HL-60 (cell line): ENCODE measurements at regions not wholly inside any gene's neighbourhood (a gene's known extent, or its start where the extent isn't known, plus 50 kb on each side); places are given as distances from the start of the nearest gene placed in this dataset.

ENCODE experiments used
- DNase-seq, 2 experiments: peaks; one replicate each; pipeline ENCODE4 v3.0.0-alpha.2; 2010 to 2020; ENCODE audit warnings: low read depth in 1 of 2, low spot score in 1 of 2
- H3K27ac ChIP-seq: fragments of 250-450 bp; sonication (Bioruptor Pico); replicated peaks from 2 replicates; pipeline ENCODE4 v1.5.1; 2020; ENCODE audit warnings: mild to moderate bottlenecking, moderate library complexity
- H3K27me3 ChIP-seq: fragments of 250-450 bp; sonication (Bioruptor Pico); 2 replicates; pipeline ENCODE4 v1.5.1; 2021; ENCODE audit warnings: mild to moderate bottlenecking, moderate library complexity; ENCODE audit not compliant: insufficient read depth, poor library complexity, severe bottlenecking
- H3K4me3 ChIP-seq: replicated peaks from 2 replicates; pipeline ENCODE4 v1.5.1; 2011; ENCODE audit warnings: mild to moderate bottlenecking, control low read depth, low read length; ENCODE audit not compliant: insufficient read depth
- GABPA ChIP-seq: IDR thresholded peaks from 2 replicates; pipeline ENCODE4 v1.6.1; 2012; ENCODE audit warnings: low read depth
- POLR2AphosphoS5 ChIP-seq: IDR thresholded peaks from 2 replicates; pipeline ENCODE4 v1.6.1; 2012; ENCODE audit warnings: low read depth
- SPI1 ChIP-seq: IDR thresholded peaks from 2 replicates; pipeline ENCODE4 v1.6.1; 2012; ENCODE audit warnings: low read depth, mild to moderate bottlenecking, borderline replicate concordance
- TF ChIP-seq, protein P1 (sequence below): IDR thresholded peaks from 2 replicates; pipeline ENCODE4 v1.6.1; 2012; ENCODE audit warnings: low read depth; ENCODE audit not compliant: insufficient replicate concordance
- TF ChIP-seq, protein P2 (sequence below): IDR thresholded peaks from one replicate; pipeline ENCODE4 v1.5.1; 2011; ENCODE audit warnings: low read length, control low read depth, inconsistent platforms; ENCODE audit not compliant: insufficient read depth

- no peaks in the 10 kb centered on the region for H3K27me3 ChIP-seq
- TF ChIP-seq, protein P1, sequence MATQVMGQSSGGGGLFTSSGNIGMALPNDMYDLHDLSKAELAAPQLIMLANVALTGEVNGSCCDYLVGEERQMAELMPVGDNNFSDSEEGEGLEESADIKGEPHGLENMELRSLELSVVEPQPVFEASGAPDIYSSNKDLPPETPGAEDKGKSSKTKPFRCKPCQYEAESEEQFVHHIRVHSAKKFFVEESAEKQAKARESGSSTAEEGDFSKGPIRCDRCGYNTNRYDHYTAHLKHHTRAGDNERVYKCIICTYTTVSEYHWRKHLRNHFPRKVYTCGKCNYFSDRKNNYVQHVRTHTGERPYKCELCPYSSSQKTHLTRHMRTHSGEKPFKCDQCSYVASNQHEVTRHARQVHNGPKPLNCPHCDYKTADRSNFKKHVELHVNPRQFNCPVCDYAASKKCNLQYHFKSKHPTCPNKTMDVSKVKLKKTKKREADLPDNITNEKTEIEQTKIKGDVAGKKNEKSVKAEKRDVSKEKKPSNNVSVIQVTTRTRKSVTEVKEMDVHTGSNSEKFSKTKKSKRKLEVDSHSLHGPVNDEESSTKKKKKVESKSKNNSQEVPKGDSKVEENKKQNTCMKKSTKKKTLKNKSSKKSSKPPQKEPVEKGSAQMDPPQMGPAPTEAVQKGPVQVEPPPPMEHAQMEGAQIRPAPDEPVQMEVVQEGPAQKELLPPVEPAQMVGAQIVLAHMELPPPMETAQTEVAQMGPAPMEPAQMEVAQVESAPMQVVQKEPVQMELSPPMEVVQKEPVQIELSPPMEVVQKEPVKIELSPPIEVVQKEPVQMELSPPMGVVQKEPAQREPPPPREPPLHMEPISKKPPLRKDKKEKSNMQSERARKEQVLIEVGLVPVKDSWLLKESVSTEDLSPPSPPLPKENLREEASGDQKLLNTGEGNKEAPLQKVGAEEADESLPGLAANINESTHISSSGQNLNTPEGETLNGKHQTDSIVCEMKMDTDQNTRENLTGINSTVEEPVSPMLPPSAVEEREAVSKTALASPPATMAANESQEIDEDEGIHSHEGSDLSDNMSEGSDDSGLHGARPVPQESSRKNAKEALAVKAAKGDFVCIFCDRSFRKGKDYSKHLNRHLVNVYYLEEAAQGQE = no peak
- TF ChIP-seq, protein P2, sequence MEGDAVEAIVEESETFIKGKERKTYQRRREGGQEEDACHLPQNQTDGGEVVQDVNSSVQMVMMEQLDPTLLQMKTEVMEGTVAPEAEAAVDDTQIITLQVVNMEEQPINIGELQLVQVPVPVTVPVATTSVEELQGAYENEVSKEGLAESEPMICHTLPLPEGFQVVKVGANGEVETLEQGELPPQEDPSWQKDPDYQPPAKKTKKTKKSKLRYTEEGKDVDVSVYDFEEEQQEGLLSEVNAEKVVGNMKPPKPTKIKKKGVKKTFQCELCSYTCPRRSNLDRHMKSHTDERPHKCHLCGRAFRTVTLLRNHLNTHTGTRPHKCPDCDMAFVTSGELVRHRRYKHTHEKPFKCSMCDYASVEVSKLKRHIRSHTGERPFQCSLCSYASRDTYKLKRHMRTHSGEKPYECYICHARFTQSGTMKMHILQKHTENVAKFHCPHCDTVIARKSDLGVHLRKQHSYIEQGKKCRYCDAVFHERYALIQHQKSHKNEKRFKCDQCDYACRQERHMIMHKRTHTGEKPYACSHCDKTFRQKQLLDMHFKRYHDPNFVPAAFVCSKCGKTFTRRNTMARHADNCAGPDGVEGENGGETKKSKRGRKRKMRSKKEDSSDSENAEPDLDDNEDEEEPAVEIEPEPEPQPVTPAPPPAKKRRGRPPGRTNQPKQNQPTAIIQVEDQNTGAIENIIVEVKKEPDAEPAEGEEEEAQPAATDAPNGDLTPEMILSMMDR = no peak
- TF ChIP-seq GABPA = no peak
- TF ChIP-seq SPI1 = no peak
- TF ChIP-seq POLR2AphosphoS5 = no peak
- H3K4me3 ChIP-seq = no peak overlapping the region
- DNase-seq = no peak
- H3K27ac ChIP-seq = no peak overlapping the region
Observed at GRCh38 chr11:116271479-116271878, 501.3 kb downstream of the BUD13 start.

- TF ChIP-seq, protein P2 = no peak
- TF ChIP-seq SPI1 (no peak), POLR2AphosphoS5 (no peak), GABPA (no peak)
- TF ChIP-seq, protein P1 = no peak
- H3K27me3 ChIP-seq = no peaks in the 10 kb centered on the region
- no peak for DNase-seq
- no peak overlapping the region for H3K4me3 ChIP-seq
- no peak overlapping the region for H3K27ac ChIP-seq
Observed at GRCh38 chr11:116267146-116267545, 505.6 kb downstream of the BUD13 start.

DNA sequence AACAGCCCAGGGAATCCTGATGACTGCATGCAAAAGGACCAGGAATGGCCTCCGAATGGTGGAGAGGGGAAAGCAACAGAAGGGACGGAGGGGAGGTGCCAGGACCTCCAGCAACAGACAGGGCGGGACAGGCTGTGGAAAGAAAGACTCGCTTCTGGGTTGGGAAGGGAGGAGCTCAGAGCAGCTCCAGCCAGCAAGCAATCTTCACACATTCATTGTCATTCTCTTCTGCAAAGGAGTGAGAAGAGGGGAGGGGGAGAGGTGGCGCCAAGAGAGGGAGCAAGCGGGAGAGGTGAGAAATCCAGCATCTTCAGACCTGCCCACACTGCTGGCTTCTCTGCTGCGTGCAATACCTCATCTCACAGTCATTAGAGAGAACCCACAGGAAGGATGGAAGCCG lies 509.0 kb downstream of the BUD13 start:
- TF ChIP-seq, protein P1 = no peak
- TF ChIP-seq, protein P2 = no peak
- TF ChIP-seq POLR2AphosphoS5 (no peak), GABPA (no peak), SPI1 (no peak)

More for the DNA sequence above, 509.0 kb downstream of the BUD13 start:
- Histone ChIP-seq H3K4me3 (no peak overlapping the region), H3K27me3 (no peaks in the 10 kb centered on the region), H3K27ac (no peak overlapping the region)
- DNase-seq = no peak
